Forelimb muscle (tissue), 1 donor: ENCODE measurements at regions not wholly inside any gene's neighbourhood (a gene's known extent, or its start where the extent isn't known, plus 50 kb on each side); places are given as distances from the start of the nearest gene placed in this dataset.
A peak's percentile ranks its signal among the peaks of the same experiment; 100 is the strongest.

Experiments used
- DNase-seq: peaks from one replicate; pipeline ENCODE4 v3.0.0-alpha.2; 2013; ENCODE audit warnings: low read depth

DNA sequence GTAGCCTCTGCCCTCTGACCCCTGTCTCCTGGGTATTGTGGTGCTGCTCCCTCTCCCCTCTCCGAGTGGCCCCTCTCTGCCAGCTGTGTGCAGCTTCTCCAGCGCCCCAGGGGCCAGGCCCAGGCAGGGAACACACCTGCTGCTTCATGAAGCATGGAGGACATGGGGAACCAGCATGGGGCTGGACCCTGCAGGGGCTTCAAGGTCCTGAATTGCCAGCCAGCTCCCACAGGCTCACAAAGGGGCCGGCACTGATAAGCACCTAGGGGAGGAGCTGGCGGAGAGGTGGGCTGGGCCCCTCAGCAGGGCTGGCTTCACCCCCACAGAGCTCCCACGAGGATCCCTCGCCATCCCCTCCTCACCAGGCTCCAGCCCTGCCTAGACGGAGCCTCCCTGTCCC lies 77.4 kb upstream of the GPC1 start:
- no peak for DNase-seq

DNA sequence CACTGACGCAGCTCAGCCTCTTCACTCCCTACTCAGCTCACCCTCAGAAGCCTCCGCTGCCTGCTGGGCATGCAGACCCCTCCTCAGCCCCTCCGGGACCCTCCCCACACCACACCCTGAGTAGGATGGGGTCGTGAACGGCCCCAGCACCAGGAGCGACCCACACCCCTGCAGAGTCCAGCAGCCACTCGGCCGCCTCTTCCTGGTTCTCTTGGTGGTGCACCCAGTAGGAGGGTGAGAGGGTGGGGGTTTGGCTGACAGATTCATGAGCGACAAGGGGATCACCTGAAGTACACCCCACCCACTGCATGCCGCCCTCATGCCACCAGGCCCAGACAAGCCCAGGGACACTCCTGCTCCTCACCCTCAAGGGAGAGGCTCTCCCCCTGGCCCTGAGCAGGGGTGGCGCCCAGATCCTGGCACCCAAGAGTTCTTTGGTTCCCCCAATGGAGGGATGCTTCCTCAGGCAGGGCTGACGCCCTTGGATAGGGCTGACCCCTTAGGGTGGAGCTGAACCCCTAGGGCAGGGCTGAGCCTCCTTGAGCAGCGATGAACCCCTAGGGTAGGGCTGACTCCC lies 76.6 kb upstream of the GPC1 start:
- DNase-seq = no peak

DNA sequence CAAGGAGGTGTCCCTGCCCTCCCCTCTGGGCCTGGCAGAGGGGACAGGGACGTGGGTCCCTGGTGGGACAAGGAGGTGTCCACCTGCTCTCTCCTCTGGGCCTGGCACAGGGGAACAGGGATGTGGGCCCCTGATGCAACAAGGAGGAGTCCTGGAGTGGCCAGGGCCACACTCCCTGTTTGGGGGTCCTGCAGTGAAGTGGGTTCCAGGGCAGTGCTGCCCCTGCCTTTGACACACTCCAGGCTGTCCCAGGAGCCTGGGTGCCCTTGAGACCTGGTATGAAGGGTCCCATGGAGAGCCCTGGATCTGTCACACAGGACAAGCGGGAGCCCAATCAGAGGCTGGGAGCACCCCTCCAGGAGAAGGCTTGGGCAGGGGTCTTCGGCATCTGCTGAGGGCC lies 75.8 kb upstream of the GPC1 start:
- DNase-seq = no peak

DNA sequence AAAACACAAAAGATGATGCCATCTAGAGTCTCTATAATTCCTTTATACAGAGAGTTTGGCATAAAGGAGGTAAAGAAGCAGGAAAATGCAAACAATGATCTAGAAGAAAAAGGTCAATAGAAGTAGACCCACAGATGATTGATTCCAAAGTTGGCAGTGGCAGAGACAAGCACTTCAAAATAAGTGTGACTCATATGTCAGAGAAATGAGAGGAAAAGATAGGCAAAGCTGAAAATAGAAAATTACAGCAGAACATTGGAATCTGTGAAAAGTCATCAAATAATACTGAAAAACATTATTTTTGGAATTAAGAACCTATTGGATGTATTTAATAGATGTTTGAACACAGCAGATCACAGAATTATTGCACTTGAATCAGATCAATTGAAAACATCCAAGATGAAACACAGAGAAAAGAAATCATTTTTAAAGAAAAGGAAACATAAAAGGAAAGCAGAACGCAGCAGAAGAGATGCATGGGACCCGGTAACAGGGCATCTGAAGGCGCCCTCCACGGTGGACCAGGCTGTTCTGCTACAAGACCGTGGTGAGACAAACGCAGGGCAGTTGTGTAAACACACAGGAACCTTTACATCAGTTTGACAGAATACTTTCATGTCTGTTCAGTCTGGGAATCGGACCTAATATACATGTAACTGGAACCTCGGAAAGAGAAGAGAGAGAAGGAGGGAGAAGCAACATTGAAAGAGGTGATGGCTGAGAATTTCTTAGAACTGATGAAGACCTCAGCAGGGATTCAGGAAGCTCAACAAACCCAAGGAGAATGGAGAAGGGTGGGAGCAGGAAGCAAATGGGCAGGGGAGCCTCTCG lies 74.6 kb upstream of the GPC1 start:
- DNase-seq = no peak

DNA sequence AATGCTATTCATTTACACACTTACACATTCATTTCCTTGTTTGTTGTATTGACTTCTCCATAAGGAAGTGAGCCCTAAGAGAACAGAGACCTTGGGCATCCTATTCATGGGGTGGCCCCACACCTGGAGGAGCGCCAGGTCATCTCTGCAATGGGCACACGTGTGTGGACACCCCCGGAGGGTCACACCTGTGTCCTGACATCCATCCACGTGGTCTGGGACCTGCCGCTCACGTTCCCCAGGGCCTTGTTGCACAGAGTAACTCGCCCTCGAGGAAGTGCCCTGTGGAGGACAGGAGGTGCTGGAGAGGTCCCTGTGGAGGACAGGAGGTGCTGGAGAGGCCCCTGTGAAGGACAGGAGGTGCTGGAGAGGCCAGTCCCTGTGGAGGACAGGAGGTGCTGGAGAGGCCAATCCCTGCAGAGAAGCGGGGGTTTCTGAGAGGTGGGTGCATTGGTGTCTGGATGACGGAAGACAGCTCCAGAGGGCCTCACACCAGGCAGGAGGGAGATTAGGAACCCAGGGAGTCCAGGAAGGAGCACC lies 73.2 kb upstream of the GPC1 start:
- DNase-seq = no peak

DNA sequence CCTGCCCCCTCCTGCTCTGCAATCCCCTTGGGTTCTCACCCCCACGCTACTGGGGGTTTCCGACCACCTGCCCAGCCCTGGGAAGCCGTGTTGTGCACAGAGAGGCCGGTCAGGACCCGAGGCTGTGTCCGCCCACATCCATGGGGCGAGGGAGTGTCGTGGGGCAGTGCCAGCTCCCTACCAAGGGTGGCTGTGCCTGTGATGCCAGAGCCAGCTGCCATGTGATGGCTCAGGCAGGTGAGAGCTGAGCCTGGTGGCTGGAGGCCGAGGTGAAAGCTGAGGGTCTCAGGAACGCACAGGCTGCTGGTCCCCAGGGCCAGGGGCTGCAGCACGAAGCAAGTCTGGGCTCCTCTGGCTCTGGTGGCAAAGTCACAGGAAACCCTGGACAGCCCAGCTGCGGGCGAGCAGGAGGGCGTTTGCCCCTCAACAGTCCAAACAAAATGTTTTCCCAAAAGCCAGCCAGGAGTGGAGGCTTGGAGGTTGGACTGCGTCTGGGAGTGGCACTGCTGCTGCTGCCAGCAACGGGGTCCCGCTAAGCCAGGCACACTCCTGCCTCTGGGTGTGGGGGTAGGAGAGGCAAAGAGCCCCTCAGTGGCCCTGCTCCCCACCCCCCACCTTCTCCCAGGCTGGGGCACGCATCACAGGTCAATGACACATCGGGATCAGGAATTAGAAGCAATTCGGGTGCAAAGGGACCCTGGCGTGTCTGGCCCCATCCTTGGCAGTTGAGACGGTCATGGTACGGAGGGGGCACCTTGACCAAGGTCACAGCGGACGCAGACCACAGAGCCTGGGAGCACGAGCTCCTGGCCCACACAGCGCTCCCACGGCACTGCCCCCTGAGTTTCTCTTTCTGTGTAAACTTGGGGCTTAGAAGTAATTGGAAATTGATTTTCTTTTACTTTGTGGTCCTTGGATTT lies 72.4 kb upstream of the GPC1 start:
- DNase-seq = no peak

DNA sequence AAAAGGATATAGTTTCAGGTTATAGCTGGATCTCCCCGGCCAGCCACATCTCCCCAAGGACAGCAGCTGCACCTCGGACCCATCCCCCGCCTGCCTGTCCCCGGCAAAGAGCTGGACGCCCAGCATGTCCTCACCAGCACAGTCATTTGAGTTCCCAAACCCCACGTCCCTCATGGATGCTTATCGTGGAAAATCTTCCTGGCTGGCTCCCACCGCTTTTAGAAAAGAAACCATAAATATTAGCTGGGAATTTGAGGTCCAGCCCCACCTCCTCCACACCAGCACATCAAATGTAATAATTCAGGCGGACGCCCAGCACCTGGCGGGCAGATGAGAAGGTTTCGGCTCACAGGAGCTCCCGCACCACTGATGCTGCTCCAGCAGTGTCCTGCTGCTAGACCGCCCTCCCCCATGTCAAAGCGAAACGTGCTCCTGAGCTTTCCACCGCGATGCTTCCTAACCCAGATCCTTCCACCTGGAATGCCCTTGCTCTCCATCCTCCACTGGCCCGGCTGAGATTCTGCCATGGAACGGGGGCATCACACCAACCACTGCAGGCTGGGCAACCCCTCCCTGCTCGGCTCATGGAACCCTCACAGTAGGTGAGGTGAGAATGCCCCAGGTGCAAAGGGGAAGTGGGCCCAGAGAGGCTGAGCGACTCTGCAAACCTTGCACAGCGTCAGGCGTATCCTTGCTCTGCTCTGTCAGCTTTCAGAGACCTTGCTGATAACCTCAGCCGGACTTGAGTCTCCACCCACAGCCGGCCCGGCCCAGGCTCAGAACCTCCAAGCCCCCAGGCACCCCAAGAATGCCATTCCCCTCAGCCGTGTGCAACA lies 71.5 kb upstream of the GPC1 start:
- DNase-seq = no peak

DNA sequence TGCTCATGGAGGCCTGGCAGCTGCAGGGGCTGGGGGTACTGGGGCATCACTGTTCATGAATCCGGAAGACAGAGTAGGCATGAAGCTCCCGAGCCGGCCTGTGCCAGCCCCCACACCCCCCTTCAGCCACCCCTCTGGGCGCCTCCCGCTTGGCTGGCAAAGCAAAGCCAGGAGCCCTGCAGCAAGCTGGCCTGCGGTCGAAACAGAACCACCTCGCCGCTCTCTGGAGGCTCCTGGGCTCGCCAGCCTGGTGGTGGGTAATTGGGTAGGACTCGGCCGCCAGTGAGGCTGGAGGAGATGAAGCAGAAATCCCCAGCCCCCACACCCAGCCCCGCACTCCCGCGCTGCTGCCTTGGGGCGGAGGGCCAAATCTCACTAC lies 70.9 kb upstream of the GPC1 start:
- no peak for DNase-seq

DNA sequence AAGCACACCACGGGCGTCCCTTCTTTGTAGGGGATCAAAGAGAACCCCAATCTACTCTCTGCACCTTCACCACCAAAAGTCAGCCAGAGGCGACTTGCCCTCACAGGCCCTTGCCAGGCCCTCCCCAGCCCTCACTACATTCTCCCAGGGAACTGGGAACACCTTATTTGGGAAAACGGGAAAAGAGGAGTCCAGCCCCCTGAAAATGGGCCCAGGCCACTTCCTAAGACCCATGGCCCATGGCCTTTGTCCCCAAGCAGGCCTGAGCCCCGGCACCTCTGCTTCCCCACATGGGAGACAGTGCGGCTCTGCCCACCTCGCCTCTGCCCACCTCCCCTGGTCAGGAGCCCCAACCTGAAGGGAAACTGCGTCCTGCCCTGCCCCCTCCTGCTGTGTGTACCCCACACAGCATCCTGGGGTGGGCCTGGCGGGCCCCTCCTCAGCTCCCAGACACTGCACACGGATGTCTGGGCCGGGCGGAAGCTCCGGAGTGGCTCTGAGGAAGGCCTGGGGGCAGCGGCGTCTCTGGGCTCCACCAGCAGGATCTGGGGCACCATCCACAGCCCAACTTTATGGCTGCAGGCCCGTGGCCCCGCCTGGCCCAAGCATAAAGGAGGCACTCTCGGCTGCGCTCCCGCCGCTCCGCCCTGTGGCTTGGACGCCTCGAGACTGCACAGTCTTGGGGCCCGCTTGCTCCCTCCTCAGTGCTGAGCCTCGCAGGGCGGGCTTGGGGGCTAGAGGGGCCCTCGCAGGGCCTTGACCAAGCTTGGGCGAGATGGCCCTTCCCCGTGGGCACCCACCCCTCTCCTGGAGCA lies 70.3 kb upstream of the GPC1 start:
- no peak for DNase-seq

DNA sequence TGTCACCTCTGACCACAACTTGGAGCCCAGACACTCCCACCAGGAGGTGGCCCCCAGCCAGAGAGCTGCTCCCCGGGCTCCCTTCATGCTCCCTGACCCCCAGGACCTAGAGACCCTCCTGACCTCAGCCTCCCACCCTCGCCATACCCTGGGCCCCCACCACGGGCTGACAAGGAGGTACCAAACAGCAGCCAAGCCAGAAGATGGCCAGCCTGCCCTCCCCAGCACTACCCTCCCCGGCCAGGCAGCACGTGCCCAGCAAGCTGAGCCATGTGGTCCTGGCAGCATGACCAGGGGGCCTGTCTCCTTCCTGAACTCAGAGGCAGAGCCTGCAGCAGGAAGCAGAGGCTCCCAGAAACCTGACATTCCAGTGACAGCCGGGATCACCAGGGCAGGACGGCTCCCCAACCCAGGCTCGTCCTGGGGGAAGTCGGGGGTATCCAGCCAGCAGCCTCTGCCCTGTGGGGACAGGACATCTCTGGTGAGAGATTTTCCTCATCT lies 69.4 kb upstream of the GPC1 start:
- no peak for DNase-seq

DNA sequence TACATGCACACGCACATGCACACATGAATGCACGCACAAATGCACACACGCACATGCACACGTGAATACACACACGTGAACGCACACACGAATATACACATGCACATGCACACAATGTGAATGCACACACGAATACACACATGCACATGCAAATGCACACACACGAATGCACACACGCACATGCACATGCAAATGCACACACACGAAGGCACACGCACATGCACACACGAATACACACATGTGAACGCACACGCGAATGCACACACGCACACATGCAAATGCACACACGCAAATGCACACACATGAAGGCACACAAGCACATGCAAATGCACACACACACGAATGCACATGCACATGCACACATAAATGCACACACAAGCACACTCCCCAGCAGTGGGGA lies 68.6 kb upstream of the GPC1 start:
- no peak for DNase-seq

DNA sequence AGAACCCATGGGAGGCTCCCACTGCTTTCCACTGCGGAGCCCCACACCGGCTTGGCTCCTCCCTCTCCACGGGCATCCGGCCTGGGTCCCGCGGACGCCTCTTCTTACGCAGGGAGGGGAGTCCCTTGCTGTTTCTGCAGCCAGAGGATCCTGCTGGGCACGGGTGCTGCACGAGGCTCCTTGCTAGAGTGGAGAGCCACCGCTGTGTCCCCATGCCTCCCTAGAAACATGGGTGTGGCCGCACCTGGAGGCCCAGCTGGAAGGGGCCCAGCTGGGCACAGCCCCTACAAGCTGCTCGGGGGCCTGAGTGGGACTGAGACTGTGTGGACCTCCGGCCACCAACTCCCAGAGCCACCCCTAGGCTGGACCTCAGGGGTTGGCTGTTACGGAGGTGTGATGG lies 67.7 kb upstream of the GPC1 start:
- DNase-seq = no peak

DNA sequence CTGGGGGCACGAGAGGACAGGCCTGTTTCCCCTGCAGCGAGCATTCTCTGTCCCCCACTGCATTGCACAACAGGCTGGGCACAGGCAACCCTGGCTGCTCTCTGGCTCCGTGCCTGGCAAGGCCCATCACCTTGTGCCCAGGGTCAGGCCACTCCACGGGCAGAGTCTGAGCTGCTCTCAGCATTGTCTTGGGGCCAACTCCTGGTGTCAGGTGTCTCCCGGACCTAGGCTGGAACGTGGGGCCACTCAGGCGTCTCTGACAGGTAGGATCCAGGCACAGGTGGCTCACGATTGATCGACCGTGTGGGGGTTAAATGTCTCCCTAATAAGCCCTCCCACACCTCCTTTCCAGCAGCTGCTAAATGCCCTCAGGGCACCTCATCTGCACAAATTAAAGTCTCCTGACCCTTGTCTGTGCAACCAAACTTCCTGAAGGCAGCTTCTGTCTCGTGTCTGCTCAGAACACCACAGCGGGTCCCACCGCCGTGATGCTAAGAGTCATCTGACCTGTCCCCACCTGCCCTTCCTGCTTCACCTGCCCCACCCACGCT lies 66.6 kb upstream of the GPC1 start:
- no peak for DNase-seq

DNA sequence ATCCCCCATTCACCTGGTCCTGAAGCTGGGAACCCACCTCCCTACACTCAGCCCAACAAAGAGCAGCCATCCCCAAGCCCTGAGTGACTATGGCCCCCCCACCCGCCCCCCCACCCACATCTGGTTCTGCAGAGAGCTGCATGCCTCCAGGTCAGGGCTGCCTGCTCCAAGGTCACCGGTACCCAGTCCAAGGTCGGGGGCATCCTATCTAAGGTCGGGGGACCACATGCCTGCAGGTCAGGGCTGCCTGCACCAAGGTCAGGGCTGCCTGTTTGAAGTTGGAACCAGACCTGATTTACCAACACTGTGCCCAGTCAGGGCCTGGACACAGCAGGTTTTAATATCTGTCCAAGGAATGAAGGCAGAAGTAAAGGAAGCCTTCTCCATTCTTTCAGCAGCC lies 66.1 kb upstream of the GPC1 start:
- DNase-seq = no peak

DNA sequence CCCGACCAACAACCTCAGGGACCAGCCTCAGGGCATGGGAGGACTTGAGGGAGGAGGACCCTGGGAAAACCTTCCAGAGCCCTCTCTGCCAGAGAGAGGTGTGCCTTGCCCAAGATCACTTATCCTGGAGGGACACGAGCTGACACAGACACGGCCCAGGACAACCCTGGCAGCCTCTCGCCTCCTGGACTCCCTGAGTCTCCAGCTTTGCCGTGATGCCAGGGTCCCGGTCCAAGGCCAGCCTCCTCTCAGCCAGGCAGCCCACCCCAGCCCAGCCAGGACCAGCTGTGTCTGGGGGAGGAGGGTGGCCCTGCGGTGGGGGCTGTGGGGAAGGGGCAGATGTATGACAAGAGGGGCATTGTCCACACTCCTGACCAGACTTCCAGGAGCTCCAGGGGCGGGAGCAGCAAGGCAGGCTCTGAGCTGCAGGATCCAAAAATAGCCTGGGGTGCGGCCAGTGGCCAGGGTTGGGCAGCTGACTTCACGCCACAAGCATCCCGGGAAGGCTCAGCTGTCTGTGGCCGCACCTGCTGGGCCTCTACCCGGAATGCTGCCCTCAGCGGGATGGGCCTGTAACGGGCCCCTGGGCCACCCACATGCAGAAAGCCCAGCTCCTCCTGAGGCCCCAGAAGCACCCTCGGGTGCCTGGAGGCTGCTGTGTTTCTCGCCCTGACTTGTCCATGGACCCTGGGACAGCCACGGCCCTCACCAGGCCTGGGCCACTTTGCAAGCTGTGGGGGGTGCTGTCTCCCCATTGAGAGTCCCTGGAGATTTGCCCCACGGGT lies 65.5 kb upstream of the GPC1 start:
- DNase-seq = peak; percentile 51

DNA sequence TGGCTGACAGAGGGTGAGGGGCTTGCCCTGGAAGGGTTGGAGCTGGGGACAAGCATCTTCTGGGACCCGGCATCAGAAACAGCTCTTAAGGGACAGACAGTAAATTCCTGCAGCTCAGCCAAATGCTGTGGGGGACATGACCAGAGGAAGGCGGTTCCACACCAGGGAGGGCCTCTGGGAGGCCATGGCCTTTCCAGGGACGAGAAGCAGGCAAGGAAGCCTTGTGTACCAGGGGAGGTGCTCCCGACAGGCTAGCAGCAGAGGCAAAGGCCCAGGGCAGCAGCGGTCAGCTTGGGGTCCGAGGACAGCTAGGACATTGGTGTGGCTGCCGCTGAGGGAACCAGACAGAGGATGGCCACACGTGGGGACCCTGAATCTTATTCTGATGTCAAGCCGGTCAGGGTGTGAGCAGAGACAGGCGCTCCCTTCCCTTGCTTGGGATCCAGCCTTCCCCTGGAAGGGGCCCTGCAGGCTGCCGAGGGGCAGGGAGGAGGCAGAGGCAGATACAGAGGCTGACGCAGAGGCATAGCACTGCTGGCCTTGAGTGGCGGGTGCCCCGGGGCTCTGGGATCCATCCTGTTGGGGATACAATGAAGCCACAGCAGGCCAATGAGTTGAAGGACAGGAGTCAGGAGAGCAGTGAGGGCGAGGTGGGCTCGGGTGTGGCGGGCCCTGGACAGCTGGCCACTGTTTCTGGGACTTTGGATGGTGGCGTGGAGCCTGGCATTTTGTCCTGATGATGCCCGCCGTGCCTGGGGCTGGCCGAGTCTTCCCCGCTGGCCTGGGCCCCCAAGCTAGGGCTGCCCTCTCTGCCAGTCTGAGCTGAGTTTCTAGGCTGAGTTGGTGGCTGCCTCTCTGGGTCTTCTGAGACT lies 64.1 kb upstream of the GPC1 start:
- DNase-seq = no peak

DNA sequence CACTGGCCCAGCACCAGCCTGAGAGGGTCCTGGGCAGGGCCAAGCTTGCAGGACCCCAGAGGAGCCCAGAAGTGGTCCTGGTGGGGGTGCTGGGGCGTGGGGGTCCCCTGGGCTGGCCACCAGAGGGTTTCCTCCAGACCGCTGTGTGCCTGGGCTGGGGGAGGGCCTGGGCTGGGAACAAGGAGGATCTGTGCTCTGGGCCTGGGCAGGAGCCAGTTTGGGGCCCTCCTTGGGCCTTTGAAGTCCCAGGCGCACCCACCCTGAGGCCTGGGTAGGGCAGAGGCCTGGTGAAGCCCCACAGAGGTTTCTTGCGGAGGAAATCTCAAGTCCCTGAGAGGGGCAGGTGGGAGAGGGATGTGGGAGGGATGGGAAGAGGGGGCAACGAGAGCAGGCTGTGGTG lies 63.4 kb upstream of the GPC1 start:
- no peak for DNase-seq

DNA sequence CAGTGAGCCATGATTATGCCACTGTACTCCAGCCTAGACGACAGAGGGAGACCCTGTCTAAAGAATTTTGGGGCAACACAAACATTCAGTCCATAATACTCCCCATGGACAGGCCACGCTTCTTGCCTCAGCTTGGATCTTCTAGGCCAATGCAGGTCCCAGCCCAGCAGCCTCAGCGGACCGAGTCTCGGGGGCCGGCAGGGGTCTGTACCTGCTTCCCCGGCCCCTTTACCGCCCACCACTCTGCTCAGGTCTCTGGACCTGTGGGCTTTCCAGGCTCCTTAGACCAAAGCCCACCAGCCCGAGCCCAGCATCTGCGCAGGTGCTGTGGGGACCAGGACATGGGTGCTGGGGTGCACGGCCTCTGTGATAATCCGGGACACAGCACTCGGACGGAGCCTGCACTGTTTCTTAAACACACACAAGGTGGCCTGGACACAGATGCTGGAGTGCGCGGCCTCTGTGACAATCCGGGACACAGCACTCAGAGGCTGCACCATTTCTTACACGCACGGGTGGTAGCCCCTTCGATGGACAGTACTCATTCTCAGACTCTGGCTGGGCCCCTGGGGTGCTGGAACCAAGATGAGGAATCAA lies 62.1 kb upstream of the GPC1 start:
- no peak for DNase-seq
